ENCODE measurements at regions not wholly inside any gene's neighbourhood (a gene's known extent, or its start where the extent isn't known, plus 50 kb on each side); places are given as distances from the start of the nearest gene placed in this dataset.

- Histone ChIP-seq H3K4me3 (ENCODE audit: low read depth in 1 of 2, low read length in 1 of 2) (no peak overlapping the region), H3K36me3 (no peaks in the 10 kb centered on the region), H3K9me3 (no peaks in the 10 kb centered on the region), H3K27ac (no peak overlapping the region), H3K27me3 (no peaks in the 10 kb centered on the region), H3K4me1 (ENCODE audit: control insufficient read depth in 1 of 2, insufficient read depth in 1 of 2, low read depth in 1 of 2, low read length in 1 of 2) (no peaks in the 10 kb centered on the region)
- TF ChIP-seq CTCF (IDR thresholded peaks at IDR 0.05), result no peak
Observed at GRCh38 chr4:86482306-86483172, 111.6 kb upstream of the PTPN13 start.

- Histone ChIP-seq H3K27me3 (no peaks in the 10 kb centered on the region), H3K9me3 (no peaks in the 10 kb centered on the region), H3K36me3 (no peaks in the 10 kb centered on the region), H3K4me3 (ENCODE audit: low read depth in 1 of 2, low read length in 1 of 2) (no peak overlapping the region), H3K4me1 (ENCODE audit: control insufficient read depth in 1 of 2, insufficient read depth in 1 of 2, low read depth in 1 of 2, low read length in 1 of 2) (no peaks in the 10 kb centered on the region), H3K27ac (no peak overlapping the region)
- no peak for TF ChIP-seq CTCF (IDR thresholded peaks at IDR 0.05)
Observed at GRCh38 chr4:86483173-86483490, 111.0 kb upstream of the PTPN13 start.

GRCh38 chr4:86483773-86484172, 110.3 kb upstream of the PTPN13 start:
- Histone ChIP-seq H3K36me3 (no peaks in the 10 kb centered on the region), H3K4me1 (ENCODE audit: control insufficient read depth in 1 of 2, insufficient read depth in 1 of 2, low read depth in 1 of 2, low read length in 1 of 2) (no peaks in the 10 kb centered on the region), H3K27ac (no peak overlapping the region), H3K27me3 (no peaks in the 10 kb centered on the region), H3K9me3 (no peaks in the 10 kb centered on the region), H3K4me3 (ENCODE audit: low read depth in 1 of 2, low read length in 1 of 2) (no peak overlapping the region)
- no peak for TF ChIP-seq CTCF (IDR thresholded peaks at IDR 0.05)

GRCh38 chr4:86484241-86484640, 109.9 kb upstream of the PTPN13 start:
- no peak overlapping the region for H3K4me3 ChIP-seq (ENCODE audit: low read depth in 1 of 2, low read length in 1 of 2)
- TF ChIP-seq CTCF (IDR thresholded peaks at IDR 0.05), result no peak
- H3K27me3 ChIP-seq, result no peaks in the 10 kb centered on the region
- H3K4me1 ChIP-seq (ENCODE audit: control insufficient read depth in 1 of 2, insufficient read depth in 1 of 2, low read depth in 1 of 2, low read length in 1 of 2), result no peaks in the 10 kb centered on the region
- no peak overlapping the region for H3K27ac ChIP-seq
- H3K36me3 ChIP-seq, result no peaks in the 10 kb centered on the region
- no peaks in the 10 kb centered on the region for H3K9me3 ChIP-seq

- Histone ChIP-seq H3K27ac (no peak overlapping the region), H3K27me3 (no peaks in the 10 kb centered on the region), H3K4me3 (ENCODE audit: low read depth in 1 of 2, low read length in 1 of 2) (no peak overlapping the region), H3K9me3 (no peaks in the 10 kb centered on the region), H3K36me3 (no peaks in the 10 kb centered on the region), H3K4me1 (ENCODE audit: control insufficient read depth in 1 of 2, insufficient read depth in 1 of 2, low read depth in 1 of 2, low read length in 1 of 2) (no peaks in the 10 kb centered on the region)
- no peak for TF ChIP-seq CTCF (IDR thresholded peaks at IDR 0.05)
Observed at GRCh38 chr4:86487738-86488348, 106.3 kb upstream of the PTPN13 start.
